Mesodermal cell (in vitro differentiated cells): ENCODE measurements at regions not wholly inside any gene's neighbourhood (a gene's known extent, or its start where the extent isn't known, plus 50 kb on each side); places are given as distances from the start of the nearest gene placed in this dataset.
"Not testable (repeated sequence)": the region's sequence is repeated elsewhere in the genome, so short reads cannot be mapped to it uniquely, and the experiment has no call there.

ENCODE experiments used
- H3K27ac ChIP-seq: 2 replicates; pipeline ENCODE4 v1.7.0; 2013; ENCODE audit warnings: mild to moderate bottlenecking, low read depth, low read length, moderate library complexity; ENCODE audit not compliant: severe bottlenecking
- H3K36me3 ChIP-seq: 2 replicates; pipeline ENCODE4 v1.7.1; 2013; ENCODE audit warnings: mild to moderate bottlenecking, low read length, moderate library complexity; ENCODE audit not compliant: control insufficient read depth, insufficient read depth
- H3K4me1 ChIP-seq: one replicate; pipeline ENCODE4 v1.7.1; 2013; ENCODE audit warnings: mild to moderate bottlenecking, low read length; ENCODE audit not compliant: insufficient read depth, control insufficient read depth, poor library complexity, severe bottlenecking
- H3K4me3 ChIP-seq: 2 replicates; pipeline ENCODE4 v1.7.0; 2013; ENCODE audit warnings: low read length, control low read depth, mild to moderate bottlenecking; ENCODE audit not compliant: insufficient read depth, poor library complexity, severe bottlenecking; ENCODE audit errors: extremely low read depth
- H3K9me3 ChIP-seq: 2 replicates; pipeline ENCODE4 v1.7.1; 2013; ENCODE audit warnings: mild to moderate bottlenecking, low read length, moderate library complexity; ENCODE audit not compliant: control insufficient read depth
- WGBS, 2 experiments: methylation state at CpG; one replicate each; pipeline ENCODE4 v1.1.5; 2013; ENCODE audit warnings: missing lambda C conversion rate in 2 of 2; ENCODE audit not compliant: insufficient coverage in 2 of 2; 5-methylcytosine and 5-hydroxymethylcytosine counted together

GRCh38 chr6:74891349-74891831 lies 314.5 kb downstream of the COL12A1 start:
- no peaks in the 10 kb centered on the region for H3K4me1 ChIP-seq
- no peak overlapping the region for H3K27ac ChIP-seq
- H3K36me3 ChIP-seq, result no peaks in the 10 kb centered on the region
- no peak overlapping the region for H3K4me3 ChIP-seq
- H3K9me3 ChIP-seq, result no peaks in the 10 kb centered on the region
- 74 to 100% methylated on average over 2 to 3 of the region's 4 CpGs for WGBS, 2 experiments

GRCh38 chr6:74889635-74890034 lies 316.2 kb downstream of the COL12A1 start:
- Histone ChIP-seq H3K4me3 (no peak overlapping the region), H3K27ac (no peak overlapping the region), H3K9me3 (no peaks in the 10 kb centered on the region), H3K36me3 (no peaks in the 10 kb centered on the region), H3K4me1 (no peaks in the 10 kb centered on the region)

- H3K4me3 ChIP-seq, H3K9me3 ChIP-seq, H3K36me3 ChIP-seq, H3K27ac ChIP-seq, H3K4me1 ChIP-seq: not testable (repeated sequence)
- 76 to 83% methylated on average over 6 of the region's 6 CpGs for WGBS, 2 experiments
These were observed 317.1 kb downstream of the COL12A1 start for GRCh38 chr6:74888741-74889140.

GRCh38 chr6:74879976-74880375 lies 325.9 kb downstream of the COL12A1 start:
- WGBS, 2 experiments, result 100% methylated on average over 1 to 2 of the region's 2 CpGs
- H3K36me3 ChIP-seq, result no peaks in the 10 kb centered on the region
- H3K27ac ChIP-seq, result no peak overlapping the region
- H3K9me3 ChIP-seq, result no peaks in the 10 kb centered on the region
- no peak overlapping the region for H3K4me3 ChIP-seq
- H3K4me1 ChIP-seq, result no peaks in the 10 kb centered on the region

GRCh38 chr6:74879234-74879633 lies 326.6 kb downstream of the COL12A1 start:
- H3K4me3 ChIP-seq, result no peak overlapping the region
- 100% methylated on average over 1 to 2 of the region's 4 CpGs for WGBS, 2 experiments

GRCh38 chr6:74875193-74875592 lies 330.7 kb downstream of the COL12A1 start:
- H3K27ac ChIP-seq, result no peak overlapping the region
- WGBS, 2 experiments, result no CpG with 5 or more reads among the region's 2 CpGs
- H3K9me3 ChIP-seq, result no peaks in the 10 kb centered on the region
- no peaks in the 10 kb centered on the region for H3K36me3 ChIP-seq
- H3K4me1 ChIP-seq, result no peaks in the 10 kb centered on the region
- H3K4me3 ChIP-seq, result no peak overlapping the region

More at GRCh38 chr6:74879234-74879633, 326.6 kb downstream of the COL12A1 start:
- Histone ChIP-seq H3K27ac (no peak overlapping the region), H3K36me3 (no peaks in the 10 kb centered on the region), H3K9me3 (no peaks in the 10 kb centered on the region), H3K4me1 (no peaks in the 10 kb centered on the region)

GRCh38 chr6:74872754-74873476 lies 332.9 kb downstream of the COL12A1 start:
- H3K9me3 ChIP-seq, result no peaks in the 10 kb centered on the region
- H3K27ac ChIP-seq, result no peak overlapping the region
- H3K4me1 ChIP-seq, result no peaks in the 10 kb centered on the region
- no peak overlapping the region for H3K4me3 ChIP-seq
- no peaks in the 10 kb centered on the region for H3K36me3 ChIP-seq

- Histone ChIP-seq H3K4me1 (no peaks in the 10 kb centered on the region), H3K4me3 (no peak overlapping the region), H3K27ac (no peak overlapping the region), H3K9me3 (no peaks in the 10 kb centered on the region), H3K36me3 (no peaks in the 10 kb centered on the region)
- WGBS, 2 experiments, result no CpG with 5 or more reads among the region's 1 CpG
These were observed 334.1 kb downstream of the COL12A1 start for GRCh38 chr6:74871757-74872156.

GRCh38 chr6:74870403-74870802 lies 335.4 kb downstream of the COL12A1 start:
- H3K9me3 ChIP-seq, result no peaks in the 10 kb centered on the region
- WGBS, 2 experiments, result 67 to 100% methylated on average over 1 of the region's 2 CpGs
- H3K4me1 ChIP-seq, result no peaks in the 10 kb centered on the region
- no peak overlapping the region for H3K4me3 ChIP-seq
- no peaks in the 10 kb centered on the region for H3K36me3 ChIP-seq
- no peak overlapping the region for H3K27ac ChIP-seq

- Histone ChIP-seq H3K27ac (no peak overlapping the region), H3K4me3 (no peak overlapping the region), H3K4me1 (no peaks in the 10 kb centered on the region), H3K36me3 (no peaks in the 10 kb centered on the region), H3K9me3 (no peaks in the 10 kb centered on the region)
- WGBS, 2 experiments, result 86% methylated on average over 1 of the region's 2 CpGs; no CpG with 5 or more reads in 1 of the 2 experiments
These were observed 338.6 kb downstream of the COL12A1 start for GRCh38 chr6:74867291-74867690.

GRCh38 chr6:74863968-74864367 lies 341.9 kb downstream of the COL12A1 start:
- no CpG with 5 or more reads among the region's 1 CpG for WGBS, 2 experiments
- H3K4me1 ChIP-seq, result no peaks in the 10 kb centered on the region
- H3K9me3 ChIP-seq, result no peaks in the 10 kb centered on the region
- no peaks in the 10 kb centered on the region for H3K36me3 ChIP-seq
- no peak overlapping the region for H3K4me3 ChIP-seq
- no peak overlapping the region for H3K27ac ChIP-seq
